IMR-90 (cell line): ENCODE measurements at regions not wholly inside any gene's neighbourhood (a gene's known extent, or its start where the extent isn't known, plus 50 kb on each side); places are given as distances from the start of the nearest gene placed in this dataset.

Experiments used
- ATAC-seq: fragments of 200-7000 bp; cut with Tn5 transposase; 2 replicates; pipeline ENCODE4 v1.9.1; 2020; ENCODE audit warnings: low read depth, mild to moderate bottlenecking, moderate library complexity
- BruUV-seq: library from RNA; stranded (reverse); fragments of 400-500 nt; replicated peaks from 2 replicates; lab custom pipeline; 2021; lab: Mats Ljungman, UMichigan
- CTCF ChIA-PET: fragments of 300-600 bp; formaldehyde crosslinking; extraction: SDS; loops from one replicate; lab custom pipeline; 2021; ENCODE audit warnings: antibody characterized with exemption; lab: Yijun Ruan, JAX
- POLR2A ChIA-PET: fragments of 300-600 bp; sonication (Branson Sonifier 250); formaldehyde crosslinking; loops from one replicate; lab custom pipeline; 2022; ENCODE audit warnings: antibody characterized with exemption; ENCODE audit not compliant: unreplicated experiment; lab: Charles Lee
- DNase-seq: peaks from one replicate; pipeline ENCODE4 v3.0.0; 2013
- H2AFZ ChIP-seq: replicated peaks from 2 replicates; pipeline ENCODE3; 2013; ENCODE audit warnings: low read length, mild to moderate bottlenecking; ENCODE audit not compliant: poor library complexity
- H2AK5ac ChIP-seq: 2 replicates; pipeline ENCODE4 v1.6.1; 2013; ENCODE audit warnings: low read depth, low read length, inconsistent platforms
- H2AK9ac ChIP-seq: replicated peaks from 2 replicates; pipeline ENCODE3; 2013; ENCODE audit warnings: mild to moderate bottlenecking, low read depth, low read length, moderate library complexity; ENCODE audit not compliant: poor library complexity
- H2BK120ac ChIP-seq: 2 replicates; pipeline ENCODE4 v1.6.1; 2013; ENCODE audit warnings: low read depth, low read length, inconsistent platforms
- H2BK15ac ChIP-seq: 3 replicates; pipeline ENCODE4 v1.6.1; 2013; ENCODE audit warnings: low read depth, low read length, inconsistent platforms
- H2BK20ac ChIP-seq: 2 replicates; pipeline ENCODE4 v1.6.1; 2013; ENCODE audit warnings: low read depth, mild to moderate bottlenecking, inconsistent platforms, low read length, moderate library complexity
- H2BK5ac ChIP-seq: 2 replicates; pipeline ENCODE4 v1.6.1; 2013; ENCODE audit warnings: mild to moderate bottlenecking, low read depth, low read length, inconsistent platforms; ENCODE audit not compliant: poor library complexity, severe bottlenecking
- H3K14ac ChIP-seq: replicated peaks from 2 replicates; pipeline ENCODE4 v1.6.1; 2013; ENCODE audit warnings: low read depth, low read length, inconsistent platforms
- H3K18ac ChIP-seq: 2 replicates; pipeline ENCODE4 v1.6.1; 2013; ENCODE audit warnings: low read depth, low read length, control low read depth
- H3K23ac ChIP-seq: 2 replicates; pipeline ENCODE4 v1.6.1; 2013; ENCODE audit warnings: low read depth, low read length, inconsistent platforms
- H3K27ac ChIP-seq: 2 replicates; pipeline ENCODE4 v1.5.1; 2013; ENCODE audit warnings: mild to moderate bottlenecking, control low read depth, low read length; ENCODE audit not compliant: insufficient read depth
- H3K27me3 ChIP-seq: 2 replicates; pipeline ENCODE4 v1.6.1; 2013; ENCODE audit warnings: low read length; ENCODE audit not compliant: control insufficient read depth, insufficient read depth
- H3K36me3 ChIP-seq: 2 replicates; pipeline ENCODE4 v1.6.1; 2013; ENCODE audit warnings: low read length, mixed read lengths; ENCODE audit not compliant: control insufficient read depth, insufficient read depth
- H3K4ac ChIP-seq: 2 replicates; pipeline ENCODE4 v1.6.1; 2013; ENCODE audit warnings: low read depth, low read length, inconsistent platforms
- H3K4me1 ChIP-seq: 2 replicates; pipeline ENCODE4 v1.6.1; 2013; ENCODE audit warnings: low read length, mixed read lengths; ENCODE audit not compliant: control insufficient read depth, insufficient read depth
- H3K4me2 ChIP-seq: 2 replicates; pipeline ENCODE4 v1.6.1; 2013; ENCODE audit warnings: low read depth, mild to moderate bottlenecking, control low read depth, low read length, moderate library complexity
- H3K4me3 ChIP-seq: 2 replicates; pipeline ENCODE4 v1.5.1; 2013; ENCODE audit warnings: low read depth, mild to moderate bottlenecking, control low read depth, low read length, moderate library complexity; ENCODE audit not compliant: insufficient read depth
- H3K56ac ChIP-seq: 2 replicates; pipeline ENCODE4 v1.6.1; 2013; ENCODE audit warnings: low read length, inconsistent platforms; ENCODE audit not compliant: insufficient read depth; ENCODE audit errors: extremely low read depth
- H3K79me1 ChIP-seq, 2 experiments: 2 replicates each; pipeline ENCODE4 v1.6.1; 2013; ENCODE audit warnings: low read length in 2 of 2, inconsistent platforms in 1 of 2, low read depth in 1 of 2
- H3K9ac ChIP-seq: 2 replicates; pipeline ENCODE4 v1.6.1; 2013; ENCODE audit warnings: low read depth, low read length, control low read depth
- H3K9me1 ChIP-seq: 2 replicates; pipeline ENCODE4 v1.6.1; 2013; ENCODE audit warnings: low read length, inconsistent platforms; ENCODE audit not compliant: insufficient read depth
- H3K9me3 ChIP-seq: 2 replicates; pipeline ENCODE4 v1.6.1; 2013; ENCODE audit warnings: low read length; ENCODE audit not compliant: control insufficient read depth, insufficient read depth
- H4K20me1 ChIP-seq: 2 replicates; pipeline ENCODE4 v1.6.1; 2013; ENCODE audit warnings: low read length, inconsistent platforms; ENCODE audit not compliant: insufficient read depth
- H4K5ac ChIP-seq: 2 replicates; pipeline ENCODE4 v1.6.1; 2013; ENCODE audit warnings: mild to moderate bottlenecking, low read depth, low read length, control low read depth
- H4K8ac ChIP-seq, 2 experiments: 2 replicates each; pipeline ENCODE4 v1.6.1; 2013; ENCODE audit warnings: low read depth in 2 of 2, low read length in 2 of 2, control low read depth in 1 of 2, inconsistent platforms in 1 of 2
- H4K91ac ChIP-seq: 2 replicates; pipeline ENCODE4 v1.6.1; 2013; ENCODE audit warnings: low read depth, low read length, inconsistent platforms; ENCODE audit not compliant: insufficient read depth
- BHLHE40 ChIP-seq: fragments of 150-350 bp; IDR thresholded peaks from 2 replicates; pipeline ENCODE4 v1.6.1; 2016; ENCODE audit warnings: mild to moderate bottlenecking, low read depth, low read length
- FOS ChIP-seq: fragments of 150-350 bp; IDR thresholded peaks from 2 replicates; pipeline ENCODE4 v1.6.1; 2016; ENCODE audit warnings: low read depth, low read length
- RCOR1 ChIP-seq: IDR thresholded peaks from 2 replicates; pipeline ENCODE4 v1.6.1; 2012; ENCODE audit warnings: mild to moderate bottlenecking, low read length, improper control_type of control experiment; ENCODE audit not compliant: insufficient replicate concordance
- WGBS, 2 experiments: methylation state at CpG; one replicate each; pipeline versions ENCODE4 v1.1.5 to v1.1.7; 2013; ENCODE audit warnings: missing lambda C conversion rate in 2 of 2; ENCODE audit not compliant: insufficient read length in 1 of 2; ENCODE audit errors: extremely low coverage in 2 of 2; 5-methylcytosine and 5-hydroxymethylcytosine counted together
- dilution Hi-C: fragments of 300-500 bp; cut with HindIII; formaldehyde crosslinking; loops from one replicate; pipeline ENCODE4 v1.14.3; 2018; ENCODE audit warnings: low sequenced_read_pairs; ENCODE audit not compliant: unreplicated experiment
- in situ Hi-C: fragments of 300-500 bp; cut with MboI; formaldehyde crosslinking; loops from 3 replicates; pipeline ENCODE4 v1.14.3; 2019; ENCODE audit warnings: low sequenced_read_pairs, inconsistent platforms, mixed read lengths
- intact Hi-C: fragments of 100-400 bp; cut with micrococcal nuclease; formaldehyde crosslinking; loops from 2 replicates; pipeline ENCODE4 v1.10.0; 2022
- TF ChIP-seq, protein P1 (sequence below): fragments of 150-350 bp; IDR thresholded peaks from 2 replicates; pipeline ENCODE4 v1.6.1; 2017; ENCODE audit warnings: mild to moderate bottlenecking, antibody characterized with exemption, low read length, low read depth

DNA sequence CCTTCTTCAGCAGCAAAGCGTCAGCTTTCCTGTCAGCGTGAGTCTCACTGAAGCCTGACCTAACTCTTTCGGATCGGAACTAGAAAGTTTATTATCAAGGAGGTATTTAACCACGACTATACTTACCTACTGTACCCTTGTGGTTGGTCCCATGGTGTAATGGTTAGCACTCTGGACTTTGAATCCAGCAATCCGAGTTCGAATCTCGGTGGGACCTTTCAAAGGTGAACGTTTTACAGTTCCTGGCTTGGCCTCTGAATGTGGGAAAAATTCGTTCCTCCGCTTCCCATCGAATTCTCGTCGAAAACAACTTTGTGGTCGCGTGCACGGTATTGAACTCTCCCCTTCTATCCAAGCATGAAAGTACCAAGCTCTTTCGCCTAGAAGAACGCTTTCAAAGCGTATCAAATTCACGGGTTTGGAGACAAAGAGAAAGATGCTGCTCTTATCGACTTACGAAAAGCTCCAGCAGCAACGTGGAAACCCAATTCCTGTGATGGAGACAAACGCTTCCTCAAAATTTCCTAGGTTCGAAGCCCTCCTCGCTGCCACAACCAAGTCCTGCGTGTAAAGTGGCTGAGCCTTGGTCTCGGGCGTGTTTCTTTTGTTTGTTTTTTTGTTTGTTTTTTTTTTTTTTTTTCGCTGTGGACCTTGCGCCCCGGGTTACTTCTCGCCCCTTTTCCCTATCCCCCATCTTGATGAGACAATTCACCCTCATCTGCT, 63.7 kb downstream of the GPX5 start:
- 0% methylated on average over 4 of the region's 34 CpGs; no CpG with 5 or more reads in 1 of the 2 experiments for WGBS, 2 experiments
- no peaks in the 10 kb centered on the region for H3K36me3 ChIP-seq
- no peaks in the 10 kb centered on the region for H3K4me1 ChIP-seq
- in situ Hi-C loops (no loop called here), dilution Hi-C loops (no loop called here), intact Hi-C loops (loop anchor here (1.0 to 10.0 kb wide), 5 partner anchors 18 to 185 kb away; no protein-coding TSS in a partner anchor)
- H3K18ac ChIP-seq = no peak overlapping the region
- no peak overlapping the region for H2BK20ac ChIP-seq
- H2AK9ac ChIP-seq = no peak overlapping the region
- no peak overlapping the region for H3K9ac ChIP-seq
- H3K14ac ChIP-seq = no peak overlapping the region
- H3K27ac ChIP-seq = no peak overlapping the region
- no peaks in the 10 kb centered on the region for H3K9me3 ChIP-seq
- DNase-seq (peak; percentile 95), ATAC-seq (peak; percentile 92)
- H3K27me3 ChIP-seq = peaks cover 2% of the 10 kb centered on the region; the same call in 1 of the 2 replicates
- H4K5ac ChIP-seq = no peak overlapping the region
- no peak overlapping the region for H4K8ac ChIP-seq
- H2AK5ac ChIP-seq = no peak overlapping the region
- H3K4ac ChIP-seq = no peak overlapping the region
- H2BK120ac ChIP-seq = no peak overlapping the region
- peak overlapping the region; percentile 35; the same call in 1 of the 2 replicates for H3K4me3 ChIP-seq
- ChIA-PET CTCF (interaction anchor here (0.7 kb wide), 1 partner anchor 62 kb away, joined by 3 read pairs; no protein-coding TSS in a partner anchor), POLR2A (no interaction called here)
- H4K91ac ChIP-seq = no peak overlapping the region
- no peak overlapping the region for H2AFZ ChIP-seq
- H3K79me1 ChIP-seq = no peaks in the 10 kb centered on the region
- H2BK15ac ChIP-seq = no peak overlapping the region
- H3K23ac ChIP-seq = no peak overlapping the region
- peak overlapping the region; percentile 75 for H3K4me2 ChIP-seq
- H3K56ac ChIP-seq = no peak overlapping the region
- no peak overlapping the region for H2BK5ac ChIP-seq
- H3K9me1 ChIP-seq = no peaks in the 10 kb centered on the region
- TSS peak; percentile 100 for BruUV-seq
- H4K20me1 ChIP-seq = no peaks in the 10 kb centered on the region
- TF ChIP-seq RCOR1 (peak; percentile 54), BHLHE40 (peak; percentile 97), FOS (peak; percentile 74)
- TF ChIP-seq, protein P1, sequence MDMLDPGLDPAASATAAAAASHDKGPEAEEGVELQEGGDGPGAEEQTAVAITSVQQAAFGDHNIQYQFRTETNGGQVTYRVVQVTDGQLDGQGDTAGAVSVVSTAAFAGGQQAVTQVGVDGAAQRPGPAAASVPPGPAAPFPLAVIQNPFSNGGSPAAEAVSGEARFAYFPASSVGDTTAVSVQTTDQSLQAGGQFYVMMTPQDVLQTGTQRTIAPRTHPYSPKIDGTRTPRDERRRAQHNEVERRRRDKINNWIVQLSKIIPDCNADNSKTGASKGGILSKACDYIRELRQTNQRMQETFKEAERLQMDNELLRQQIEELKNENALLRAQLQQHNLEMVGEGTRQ = no peak
